ENCODE measurements at regions not wholly inside any gene's neighbourhood (a gene's known extent, or its start where the extent isn't known, plus 50 kb on each side); places are given as distances from the start of the nearest gene placed in this dataset.

DNA sequence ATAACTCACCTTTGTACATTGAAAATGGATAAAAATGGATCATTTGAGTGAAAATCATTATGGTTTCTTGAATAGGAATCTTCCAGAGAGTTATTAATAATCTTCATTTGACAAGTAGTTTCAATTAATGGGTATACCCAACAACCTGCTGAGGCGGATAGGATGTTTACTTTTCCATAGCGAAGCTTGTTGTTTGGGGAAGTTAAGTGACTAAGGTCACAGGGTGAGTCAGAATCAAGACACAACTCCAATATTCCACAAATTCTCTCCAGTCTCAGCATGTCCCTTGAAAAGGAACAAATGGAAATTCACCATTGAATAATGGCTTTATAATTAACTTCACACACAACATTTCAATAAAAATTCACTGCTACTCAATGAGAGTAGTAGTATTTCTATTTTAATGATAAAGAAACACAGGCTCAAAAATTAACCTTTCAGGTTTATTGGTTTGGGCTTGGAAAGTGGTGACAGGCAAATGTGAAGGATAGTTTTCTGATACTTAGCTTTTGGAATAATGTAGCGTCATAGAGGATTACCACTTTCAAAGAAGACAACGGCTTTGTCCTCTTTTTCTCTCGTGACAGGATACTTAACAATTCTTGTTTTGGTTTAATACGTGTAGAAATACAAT is 211.3 kb downstream of the GPD2 start:
- intact Hi-C loops (cut with DNase I) = no loop called here
- Histone ChIP-seq H3K36me3 (replicated peaks in 1 of 2; ENCODE audit: insufficient read depth in 1 of 2, low read depth in 2 of 2) (no peaks in the 10 kb centered on the region), H3K4me1 (no peaks in the 10 kb centered on the region), H3K9me3 (no peaks in the 10 kb centered on the region), H3K4me3 (no peak overlapping the region), H3K27me3 (no peaks in the 10 kb centered on the region), H3K27ac (no peak overlapping the region)
- DNase-seq (no peak), ATAC-seq (no peak)
- TF ChIP-seq CTCF (IDR thresholded peaks at IDR 0.05) (no peak), POLR2A (IDR thresholded peaks at IDR 0.05) (no peak)
- WGBS, 2 donors = 68 to 70% methylated on average over 6 of the region's 6 CpGs

DNA sequence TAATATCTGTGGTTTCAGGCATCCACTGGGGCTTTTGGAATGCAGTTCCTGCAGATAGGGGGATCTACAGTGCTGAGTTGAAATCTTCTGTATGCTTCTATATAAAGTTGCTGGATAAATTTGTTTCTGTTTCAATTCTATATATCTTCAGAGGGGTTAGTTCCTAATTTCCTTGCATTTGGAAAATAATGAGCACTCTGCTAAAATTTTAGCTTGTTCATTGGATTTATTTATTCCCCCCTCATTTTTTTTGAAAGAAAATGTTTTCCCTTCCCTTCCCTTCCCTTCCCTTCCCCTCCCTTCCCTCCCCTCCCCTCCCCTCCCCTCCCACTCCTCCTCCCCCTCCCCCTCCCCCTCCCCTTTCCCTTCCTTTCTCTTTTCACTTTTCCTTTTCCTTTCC is 212.3 kb downstream of the GPD2 start:
- Histone ChIP-seq H3K36me3 (replicated peaks in 1 of 2; ENCODE audit: insufficient read depth in 1 of 2, low read depth in 2 of 2) (no peaks in the 10 kb centered on the region), H3K4me3 (no peak overlapping the region), H3K27ac (no peak overlapping the region), H3K27me3 (no peaks in the 10 kb centered on the region), H3K4me1 (peaks cover 5% of the 10 kb centered on the region), H3K9me3 (no peaks in the 10 kb centered on the region)
- TF ChIP-seq CTCF (IDR thresholded peaks at IDR 0.05) (no peak), POLR2A (IDR thresholded peaks at IDR 0.05) (no peak)
- ATAC-seq (no peak), DNase-seq (no peak)
- intact Hi-C loops (cut with DNase I) = no loop called here

- intact Hi-C loops (cut with DNase I) = no loop called here
- Histone ChIP-seq H3K36me3 (replicated peaks in 1 of 2; ENCODE audit: insufficient read depth in 1 of 2, low read depth in 2 of 2) (no peaks in the 10 kb centered on the region), H3K4me3 (no peak overlapping the region), H3K9me3 (no peaks in the 10 kb centered on the region), H3K27me3 (no peaks in the 10 kb centered on the region), H3K4me1 (peaks cover 8% of the 10 kb centered on the region), H3K27ac (no peak overlapping the region)
- ATAC-seq (no peak), DNase-seq (peak in 2 of 4 donors; percentile 18 to 19)
- TF ChIP-seq CTCF (IDR thresholded peaks at IDR 0.05) = no peak
- TF ChIP-seq POLR2A (IDR thresholded peaks at IDR 0.05) = no peak
- WGBS, 2 donors = 81 to 82% methylated on average over 1 of the region's 1 CpG
Observed at GRCh38 chr2:156649596-156649995, 213.4 kb downstream of the GPD2 start.

- Histone ChIP-seq H3K4me3 (no peak overlapping the region), H3K36me3 (replicated peaks in 1 of 2; ENCODE audit: insufficient read depth in 1 of 2, low read depth in 2 of 2) (no peaks in the 10 kb centered on the region), H3K27ac (no peak overlapping the region), H3K9me3 (no peaks in the 10 kb centered on the region), H3K27me3 (no peaks in the 10 kb centered on the region), H3K4me1 (peaks cover 8% of the 10 kb centered on the region)
- DNase-seq = no peak
- ATAC-seq = no peak
- TF ChIP-seq CTCF (IDR thresholded peaks at IDR 0.05) = no peak
- intact Hi-C loops (cut with DNase I) = no loop called here
Observed at GRCh38 chr2:156652691-156653090, 216.5 kb downstream of the GPD2 start.

GRCh38 chr2:156653675-156654074 is 217.5 kb downstream of the GPD2 start:
- TF ChIP-seq CTCF (IDR thresholded peaks at IDR 0.05) = no peak
- H3K27ac ChIP-seq = no peak overlapping the region
- H3K36me3 ChIP-seq (replicated peaks in 1 of 2; ENCODE audit: insufficient read depth in 1 of 2, low read depth in 2 of 2) = no peaks in the 10 kb centered on the region
- H3K27me3 ChIP-seq = no peaks in the 10 kb centered on the region
- DNase-seq (no peak), ATAC-seq (no peak)
- H3K4me1 ChIP-seq = peaks cover 8% of the 10 kb centered on the region
- H3K9me3 ChIP-seq = no peaks in the 10 kb centered on the region
- no peak overlapping the region for H3K4me3 ChIP-seq
- intact Hi-C loops (cut with DNase I) = no loop called here
